Loucy (cell line): ENCODE measurements at regions not wholly inside any gene's neighbourhood (a gene's known extent, or its start where the extent isn't known, plus 50 kb on each side); places are given as distances from the start of the nearest gene placed in this dataset.

Source experiments
- H2AFZ ChIP-seq: fragments of 200-600 bp; sonication (generic); 2 replicates; pipeline ENCODE4 v1.6.0; 2016; ENCODE audit warnings: antibody characterized with exemption, mild to moderate bottlenecking, low read length, moderate library complexity
- H3F3A ChIP-seq: fragments of 200-600 bp; 2 replicates; pipeline ENCODE4 v1.6.0; 2016; ENCODE audit warnings: antibody characterized with exemption, low read depth, mild to moderate bottlenecking
- H3K27me3 ChIP-seq: fragments of 200-600 bp; sonication (generic); 2 replicates; pipeline ENCODE4 v1.6.1; 2014; ENCODE audit warnings: low read length, mild to moderate bottlenecking; ENCODE audit not compliant: insufficient read depth, poor library complexity, severe bottlenecking
- H3K36me3 ChIP-seq: fragments of 200-600 bp; sonication (generic); 2 replicates; pipeline ENCODE4 v1.6.1; 2016; ENCODE audit warnings: low read length; ENCODE audit not compliant: insufficient read depth
- H3K4me1 ChIP-seq: fragments of 200-600 bp; sonication (generic); 2 replicates; pipeline ENCODE4 v1.5.1; 2014; ENCODE audit warnings: low read length, mild to moderate bottlenecking; ENCODE audit not compliant: insufficient read depth, poor library complexity, severe bottlenecking
- H3K4me2 ChIP-seq: fragments of 200-600 bp; sonication (generic); 2 replicates; pipeline ENCODE4 v1.6.0; 2014; ENCODE audit warnings: antibody characterized with exemption, low read length, low read depth, mild to moderate bottlenecking; ENCODE audit not compliant: poor library complexity, severe bottlenecking
- H3K4me3 ChIP-seq: fragments of 200-600 bp; sonication (generic); 2 replicates; pipeline ENCODE4 v1.5.1; 2014; ENCODE audit warnings: low read length, mild to moderate bottlenecking, mixed read lengths; ENCODE audit not compliant: poor library complexity, severe bottlenecking
- H3K79me2 ChIP-seq: fragments of 200-600 bp; sonication (generic); 2 replicates; pipeline ENCODE4 v1.6.1; 2014; ENCODE audit warnings: low read length; ENCODE audit not compliant: insufficient read depth
- H3K9ac ChIP-seq: fragments of 200-600 bp; sonication (generic); 2 replicates; pipeline ENCODE4 v1.6.0; 2014; ENCODE audit warnings: mild to moderate bottlenecking, low read depth, low read length, moderate library complexity; ENCODE audit not compliant: poor library complexity, severe bottlenecking
- H3K9me2 ChIP-seq: fragments of 200-600 bp; sonication (generic); replicated peaks from 2 replicates; pipeline ENCODE4 v1.6.1; 2016; ENCODE audit warnings: low read depth, low read length, mixed read lengths
- H3K9me3 ChIP-seq: fragments of 200-600 bp; sonication (generic); 2 replicates; pipeline ENCODE4 v1.6.1; 2014; ENCODE audit warnings: mild to moderate bottlenecking, antibody characterized with exemption, low read length, low read depth; ENCODE audit not compliant: insufficient read depth
- H4K20me1 ChIP-seq: fragments of 200-600 bp; sonication (generic); 2 replicates; pipeline ENCODE4 v1.6.0; 2014; ENCODE audit warnings: antibody characterized with exemption, low read length, mild to moderate bottlenecking; ENCODE audit not compliant: insufficient read depth, poor library complexity, severe bottlenecking
- EZH2phosphoT487 ChIP-seq: fragments of 200-600 bp; IDR thresholded peaks from 2 replicates; pipeline ENCODE4 v1.6.1; 2018; ENCODE audit warnings: antibody characterized with exemption, mild to moderate bottlenecking, moderate library complexity, borderline replicate concordance
- TF ChIP-seq, protein P1 (sequence below): fragments of 200-600 bp; sonication (generic); conservative IDR thresholded peaks from 2 replicates; pipeline ENCODE4 v1.5.1; 2014; ENCODE audit warnings: mild to moderate bottlenecking, antibody characterized with exemption, low read length

GRCh38 chr17:5700745-5701144 lies 116.4 kb upstream of the NLRP1 start:
- Histone ChIP-seq H3K27me3 (no peaks in the 10 kb centered on the region), H3K36me3 (no peaks in the 10 kb centered on the region), H3K4me2 (no peak overlapping the region), H3F3A (no peaks in the 10 kb centered on the region), H3K9ac (no peak overlapping the region), H3K9me2 (no peaks in the 10 kb centered on the region), H3K9me3 (no peaks in the 10 kb centered on the region), H3K4me3 (no peak overlapping the region), H4K20me1 (no peaks in the 10 kb centered on the region), H3K79me2 (no peaks in the 10 kb centered on the region), H3K4me1 (no peaks in the 10 kb centered on the region), H2AFZ (no peak overlapping the region)
- TF ChIP-seq, protein P1, sequence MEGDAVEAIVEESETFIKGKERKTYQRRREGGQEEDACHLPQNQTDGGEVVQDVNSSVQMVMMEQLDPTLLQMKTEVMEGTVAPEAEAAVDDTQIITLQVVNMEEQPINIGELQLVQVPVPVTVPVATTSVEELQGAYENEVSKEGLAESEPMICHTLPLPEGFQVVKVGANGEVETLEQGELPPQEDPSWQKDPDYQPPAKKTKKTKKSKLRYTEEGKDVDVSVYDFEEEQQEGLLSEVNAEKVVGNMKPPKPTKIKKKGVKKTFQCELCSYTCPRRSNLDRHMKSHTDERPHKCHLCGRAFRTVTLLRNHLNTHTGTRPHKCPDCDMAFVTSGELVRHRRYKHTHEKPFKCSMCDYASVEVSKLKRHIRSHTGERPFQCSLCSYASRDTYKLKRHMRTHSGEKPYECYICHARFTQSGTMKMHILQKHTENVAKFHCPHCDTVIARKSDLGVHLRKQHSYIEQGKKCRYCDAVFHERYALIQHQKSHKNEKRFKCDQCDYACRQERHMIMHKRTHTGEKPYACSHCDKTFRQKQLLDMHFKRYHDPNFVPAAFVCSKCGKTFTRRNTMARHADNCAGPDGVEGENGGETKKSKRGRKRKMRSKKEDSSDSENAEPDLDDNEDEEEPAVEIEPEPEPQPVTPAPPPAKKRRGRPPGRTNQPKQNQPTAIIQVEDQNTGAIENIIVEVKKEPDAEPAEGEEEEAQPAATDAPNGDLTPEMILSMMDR, result no peak
- TF ChIP-seq EZH2phosphoT487, result no peak

GRCh38 chr17:5701381-5701780 lies 117.1 kb upstream of the NLRP1 start:
- Histone ChIP-seq H4K20me1 (no peaks in the 10 kb centered on the region), H3K4me2 (no peak overlapping the region), H3K27me3 (no peaks in the 10 kb centered on the region)

GRCh38 chr17:5702951-5703510 lies 118.7 kb upstream of the NLRP1 start:
- Histone ChIP-seq H3K4me1 (no peaks in the 10 kb centered on the region), H2AFZ (no peak overlapping the region), H3K9me2 (no peaks in the 10 kb centered on the region), H3K27me3 (no peaks in the 10 kb centered on the region), H3K9me3 (no peaks in the 10 kb centered on the region), H3K36me3 (no peaks in the 10 kb centered on the region), H3K79me2 (no peaks in the 10 kb centered on the region), H3K4me2 (no peak overlapping the region), H3F3A (no peaks in the 10 kb centered on the region), H4K20me1 (no peaks in the 10 kb centered on the region), H3K4me3 (no peak overlapping the region), H3K9ac (no peak overlapping the region)
- TF ChIP-seq EZH2phosphoT487, result no peak
- TF ChIP-seq, protein P1, result no peak

More at GRCh38 chr17:5701381-5701780, 117.1 kb upstream of the NLRP1 start:
- H3K9me2 ChIP-seq, result no peaks in the 10 kb centered on the region
- no peak overlapping the region for H3K9ac ChIP-seq
- no peaks in the 10 kb centered on the region for H3K79me2 ChIP-seq
- TF ChIP-seq, protein P1, result no peak
- TF ChIP-seq EZH2phosphoT487, result no peak
- no peak overlapping the region for H3K4me3 ChIP-seq
- H2AFZ ChIP-seq, result no peak overlapping the region
- H3K4me1 ChIP-seq, result no peaks in the 10 kb centered on the region
- no peaks in the 10 kb centered on the region for H3K36me3 ChIP-seq
- no peaks in the 10 kb centered on the region for H3F3A ChIP-seq
- H3K9me3 ChIP-seq, result no peaks in the 10 kb centered on the region
